ENCODE measurements at regions not wholly inside any gene's neighbourhood (a gene's known extent, or its start where the extent isn't known, plus 50 kb on each side); places are given as distances from the start of the nearest gene placed in this dataset.

- TF ChIP-seq EZH2 (IDR thresholded peaks at IDR 0.05) (no peak), POLR2AphosphoS5 (IDR thresholded peaks at IDR 0.05; ENCODE audit: borderline replicate concordance, low read depth, low read length) (no peak)
Observed at GRCh38 chr11:92915551-92915950, 53.9 kb upstream of the MTNR1B start.

Data from SK-N-MC (cell line).